Vagina (tissue), 2 donors: ENCODE measurements at regions not wholly inside any gene's neighbourhood (a gene's known extent, or its start where the extent isn't known, plus 50 kb on each side); places are given as distances from the start of the nearest gene placed in this dataset.

ENCODE experiments used
- POLR2A ChIP-seq, 2 donors: fragments of 450-650 bp; IDR thresholded peaks; one replicate each; pipeline ENCODE4 v1.6.1; 2017; ENCODE audit warnings: antibody characterized with exemption in 2 of 2, mild to moderate bottlenecking in 2 of 2, moderate library complexity in 2 of 2
- TF ChIP-seq, protein P1 (sequence below), 3 experiments: fragments of 450-650 bp in 2 of 3; fragments of 200-600 bp in 1 of 3; sonication (generic) in 1 of 3; IDR thresholded peaks; one replicate each; pipeline ENCODE4 v1.5.1; 2017 to 2019; ENCODE audit warnings: antibody characterized with exemption in 3 of 3, mild to moderate bottlenecking in 2 of 3, moderate library complexity in 2 of 3

DNA sequence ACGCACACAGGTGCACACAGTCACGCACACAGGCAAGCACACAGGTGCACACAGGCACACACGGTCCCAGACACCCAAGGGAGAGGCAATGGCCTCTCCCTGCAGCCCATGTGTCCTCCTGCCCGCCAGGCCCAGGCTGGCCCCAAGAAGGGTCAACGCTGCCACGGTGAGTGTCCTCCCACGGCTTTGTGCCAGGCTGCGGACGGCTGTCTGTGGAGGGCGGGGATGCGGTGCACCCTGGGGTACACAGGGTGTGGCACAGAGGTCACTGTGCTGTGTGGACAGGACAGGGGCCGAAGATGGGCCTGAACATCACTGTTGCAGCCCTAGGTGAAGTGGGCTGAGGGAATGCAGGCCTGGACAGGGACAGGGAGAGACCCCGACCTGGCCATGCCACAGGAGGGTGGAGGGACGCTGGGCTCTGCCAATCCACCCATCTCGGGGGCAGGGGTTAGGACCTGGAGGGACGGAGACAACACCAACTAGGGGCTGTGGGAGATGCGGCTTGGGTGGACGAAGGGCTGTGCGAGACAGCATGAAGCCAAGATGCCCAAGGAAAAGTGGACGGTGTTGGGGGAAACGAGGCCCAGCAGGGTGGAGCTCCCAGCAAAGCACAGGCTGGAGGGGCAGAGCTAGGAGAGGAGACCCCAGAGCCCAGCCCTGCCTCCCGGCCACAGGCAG, 523.8 kb downstream of the BRD1 start:
- TF ChIP-seq POLR2A (IDR thresholded peaks at IDR 0.05) = no peak
- TF ChIP-seq, protein P1, sequence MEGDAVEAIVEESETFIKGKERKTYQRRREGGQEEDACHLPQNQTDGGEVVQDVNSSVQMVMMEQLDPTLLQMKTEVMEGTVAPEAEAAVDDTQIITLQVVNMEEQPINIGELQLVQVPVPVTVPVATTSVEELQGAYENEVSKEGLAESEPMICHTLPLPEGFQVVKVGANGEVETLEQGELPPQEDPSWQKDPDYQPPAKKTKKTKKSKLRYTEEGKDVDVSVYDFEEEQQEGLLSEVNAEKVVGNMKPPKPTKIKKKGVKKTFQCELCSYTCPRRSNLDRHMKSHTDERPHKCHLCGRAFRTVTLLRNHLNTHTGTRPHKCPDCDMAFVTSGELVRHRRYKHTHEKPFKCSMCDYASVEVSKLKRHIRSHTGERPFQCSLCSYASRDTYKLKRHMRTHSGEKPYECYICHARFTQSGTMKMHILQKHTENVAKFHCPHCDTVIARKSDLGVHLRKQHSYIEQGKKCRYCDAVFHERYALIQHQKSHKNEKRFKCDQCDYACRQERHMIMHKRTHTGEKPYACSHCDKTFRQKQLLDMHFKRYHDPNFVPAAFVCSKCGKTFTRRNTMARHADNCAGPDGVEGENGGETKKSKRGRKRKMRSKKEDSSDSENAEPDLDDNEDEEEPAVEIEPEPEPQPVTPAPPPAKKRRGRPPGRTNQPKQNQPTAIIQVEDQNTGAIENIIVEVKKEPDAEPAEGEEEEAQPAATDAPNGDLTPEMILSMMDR (IDR thresholded peaks at IDR 0.05) = no peak
